ENCODE measurements at regions not wholly inside any gene's neighbourhood (a gene's known extent, or its start where the extent isn't known, plus 50 kb on each side); places are given as distances from the start of the nearest gene placed in this dataset.

GRCh38 chr18:70666936-70667335 lies 378.1 kb downstream of the SOCS6 start:
- DNase-seq (ENCODE audit: low read depth) = no peak

- no peak for DNase-seq (ENCODE audit: low read depth)
Measured at GRCh38 chr18:70663141-70663540, 374.3 kb downstream of the SOCS6 start.

DNA sequence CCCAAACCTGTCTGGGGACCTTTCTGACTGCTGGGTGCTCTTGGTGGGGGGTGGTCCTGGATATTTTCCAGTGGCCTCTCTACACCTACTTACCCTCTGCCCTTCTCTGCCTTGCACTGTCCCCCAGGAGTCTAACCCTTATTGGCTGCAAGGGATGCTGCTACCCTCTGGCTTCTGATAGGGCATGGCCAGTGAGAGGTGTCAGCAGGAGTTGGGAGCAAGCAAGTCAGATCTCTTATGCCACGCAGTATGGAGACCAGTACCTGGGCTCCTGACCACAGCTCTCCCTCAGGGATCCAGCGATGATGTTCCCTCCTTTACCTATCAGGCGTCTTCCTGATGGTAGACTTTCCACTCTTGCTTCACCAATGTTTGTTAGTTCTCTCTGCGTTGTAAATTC lies 373.7 kb downstream of the SOCS6 start:
- DNase-seq (ENCODE audit: low read depth) = no peak

DNA sequence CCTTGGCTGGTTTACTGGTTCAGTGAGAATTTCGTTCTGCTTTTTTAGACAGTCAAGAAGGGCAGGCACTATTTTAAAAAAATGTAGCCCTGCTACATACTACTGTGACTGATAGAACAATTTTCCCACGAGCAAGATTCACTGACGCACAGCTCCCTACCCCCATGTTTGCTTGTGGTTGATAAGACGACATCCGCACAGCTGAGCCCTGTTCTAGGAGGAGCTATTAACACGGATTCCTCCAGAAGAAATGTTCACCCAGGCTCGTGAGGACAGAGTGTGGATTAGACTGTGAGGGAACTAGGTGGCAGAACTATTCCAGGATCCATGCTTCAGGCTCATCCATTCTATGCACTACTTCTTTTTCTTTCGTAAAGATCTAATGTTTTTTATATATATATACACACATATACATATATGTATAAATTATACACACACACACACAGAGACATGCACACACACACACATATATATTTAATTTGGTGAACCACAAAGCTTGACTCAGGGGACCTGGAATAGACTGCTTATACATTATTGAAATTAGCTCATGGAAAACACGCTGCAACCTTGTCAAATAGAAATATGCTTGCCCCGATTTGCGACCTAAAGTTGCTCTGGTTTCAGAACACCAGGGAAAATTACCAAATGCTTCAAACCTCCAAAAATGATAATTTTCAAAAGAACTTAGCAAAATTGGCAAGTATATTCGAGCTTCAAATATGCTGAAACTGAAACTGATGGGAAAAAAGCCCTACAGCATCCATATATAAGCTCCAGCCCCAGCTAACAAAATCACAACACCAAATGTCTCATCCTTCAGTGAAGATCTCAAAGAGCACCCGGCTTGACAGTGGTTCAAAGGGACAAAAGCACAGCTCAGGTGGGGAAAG lies 370.4 kb downstream of the SOCS6 start:
- DNase-seq (ENCODE audit: low read depth) = peak; percentile 27

DNA sequence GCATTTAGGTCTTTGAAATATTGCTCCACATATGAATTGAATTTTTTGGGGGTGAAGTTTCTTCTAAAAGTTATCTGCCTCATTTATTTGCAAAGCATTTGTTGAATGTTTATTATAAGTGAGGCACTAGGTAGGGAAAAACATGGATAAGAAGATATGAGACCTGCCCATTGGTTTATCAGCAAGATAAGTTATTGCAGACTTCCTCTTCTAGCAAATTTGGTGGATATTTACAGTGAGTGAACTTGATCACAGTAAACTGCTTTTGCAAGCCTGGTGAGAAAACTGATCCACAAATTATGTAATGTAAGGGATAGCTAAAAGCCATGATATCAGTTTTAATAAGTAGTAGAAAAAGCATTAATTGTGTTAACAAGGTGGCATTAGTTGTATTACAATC lies 364.8 kb downstream of the SOCS6 start:
- DNase-seq (ENCODE audit: low read depth) = no peak

DNA sequence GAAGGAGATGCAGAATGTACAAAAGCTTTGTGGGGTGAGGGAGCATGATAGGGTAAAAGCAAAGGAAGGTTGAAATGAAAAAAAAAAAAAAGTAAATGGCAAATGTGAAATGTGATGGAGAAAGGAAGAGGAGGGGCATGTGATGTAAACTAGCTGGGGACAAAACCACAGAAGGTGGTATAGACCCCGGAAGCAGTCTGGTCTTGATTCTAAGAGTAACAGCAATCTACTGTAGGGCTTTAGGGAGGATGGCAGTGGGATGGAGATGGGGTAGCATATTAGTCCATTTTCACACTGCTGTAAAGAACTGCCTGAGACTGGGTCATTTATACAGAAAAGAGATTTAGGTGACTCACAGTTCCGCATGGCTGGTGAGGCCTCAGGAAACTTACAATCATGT lies 362.0 kb downstream of the SOCS6 start:
- DNase-seq (ENCODE audit: low read depth) = no peak

DNA sequence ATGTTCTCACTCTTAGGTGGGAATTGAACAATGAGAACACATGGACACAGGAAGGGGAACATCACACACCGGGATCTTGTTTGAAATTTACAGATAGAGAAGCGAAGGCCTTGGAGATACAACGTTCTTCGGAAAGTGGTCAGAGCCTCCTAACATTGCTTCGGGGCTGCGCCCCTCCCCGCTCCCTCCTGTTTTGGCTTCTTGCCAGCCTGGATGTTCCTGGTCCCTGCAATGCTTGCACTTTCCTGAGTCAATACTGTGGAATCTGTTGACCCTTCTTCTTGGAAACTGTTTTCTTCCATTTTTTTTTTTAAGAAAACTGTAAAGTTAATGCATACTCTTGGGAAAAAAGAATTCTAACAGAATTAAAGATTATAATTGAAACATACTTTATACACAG lies 360.8 kb downstream of the SOCS6 start:
- no peak for DNase-seq (ENCODE audit: low read depth)

- no peak for DNase-seq (ENCODE audit: low read depth)
Measured at GRCh38 chr18:70645971-70646370, 357.1 kb downstream of the SOCS6 start.

- DNase-seq (ENCODE audit: low read depth) = no peak
Measured at GRCh38 chr18:70643812-70644211, 355.0 kb downstream of the SOCS6 start.

GRCh38 chr18:70641156-70641775 lies 352.4 kb downstream of the SOCS6 start:
- no peak for DNase-seq (ENCODE audit: low read depth)

DNA sequence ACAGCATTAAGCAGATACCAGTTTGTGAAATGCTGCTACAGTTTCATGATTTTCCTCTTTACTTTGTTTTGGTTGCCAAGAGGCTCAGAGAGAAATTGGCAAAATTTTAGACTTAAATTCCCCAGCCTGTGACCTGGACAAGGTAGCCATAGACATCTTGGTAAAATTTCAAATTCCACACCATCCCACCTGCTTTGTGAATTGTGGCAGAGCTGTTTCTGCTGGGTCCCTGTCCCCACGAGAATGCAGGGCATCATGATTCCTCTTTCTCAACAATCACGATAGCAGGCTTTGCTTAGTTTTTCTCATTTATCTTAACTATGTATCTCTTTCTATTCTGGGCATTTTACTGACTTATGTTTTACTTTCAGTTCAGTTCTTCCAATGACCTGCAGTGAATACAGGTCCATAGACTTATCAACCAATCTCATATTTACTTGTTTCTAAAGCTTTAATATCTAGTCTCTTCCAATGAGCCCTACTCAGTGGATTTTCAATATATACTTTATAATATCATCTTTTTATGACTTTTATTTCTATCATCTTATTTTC lies 351.6 kb downstream of the SOCS6 start:
- no peak for DNase-seq (ENCODE audit: low read depth)

DNA sequence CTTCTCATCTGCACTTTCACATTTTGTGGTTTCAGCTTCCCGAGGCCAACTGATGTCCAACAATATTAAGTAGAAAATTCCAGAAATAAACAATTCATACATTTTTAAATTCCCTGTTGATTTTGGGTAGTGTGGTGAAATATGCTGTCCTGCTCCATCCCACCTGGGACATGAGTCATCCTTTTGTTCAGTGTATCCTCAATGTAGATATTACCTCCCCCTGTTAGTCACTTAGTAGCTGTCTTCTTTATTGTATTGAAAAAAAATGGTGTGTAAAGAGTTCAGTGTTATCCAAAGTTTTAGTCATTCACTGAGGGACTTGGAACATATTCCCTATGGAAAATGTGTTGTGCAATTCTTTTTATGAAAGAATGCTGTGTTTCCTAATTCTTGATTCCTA lies 348.1 kb downstream of the SOCS6 start:
- DNase-seq (ENCODE audit: low read depth) = no peak

DNA sequence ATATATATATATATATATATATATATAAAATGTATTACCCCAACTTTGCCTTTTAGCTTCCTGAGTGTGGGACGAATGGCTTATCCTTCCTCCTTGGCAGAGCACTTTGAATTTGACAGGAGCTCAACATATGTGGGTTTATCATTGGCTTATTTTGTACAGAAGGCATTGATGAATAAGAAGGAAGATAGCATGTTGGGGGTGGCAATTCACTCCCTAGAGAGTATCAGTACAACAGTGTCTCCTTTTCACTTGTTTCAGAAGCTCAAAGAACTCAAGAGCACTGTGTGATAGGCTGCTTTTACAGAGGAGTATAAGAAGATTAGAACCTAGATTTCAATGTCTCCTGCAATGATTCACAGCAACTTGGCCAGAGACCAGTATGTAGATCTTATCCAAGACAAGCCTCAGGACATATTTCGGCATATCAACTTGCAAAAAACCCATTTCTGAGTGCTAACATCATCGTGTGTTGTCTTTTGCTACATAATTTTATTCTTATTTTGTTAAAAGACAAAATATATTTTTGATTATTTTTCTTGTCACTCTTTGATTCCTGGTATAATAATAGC lies 345.8 kb downstream of the SOCS6 start:
- DNase-seq (ENCODE audit: low read depth) = no peak

DNA sequence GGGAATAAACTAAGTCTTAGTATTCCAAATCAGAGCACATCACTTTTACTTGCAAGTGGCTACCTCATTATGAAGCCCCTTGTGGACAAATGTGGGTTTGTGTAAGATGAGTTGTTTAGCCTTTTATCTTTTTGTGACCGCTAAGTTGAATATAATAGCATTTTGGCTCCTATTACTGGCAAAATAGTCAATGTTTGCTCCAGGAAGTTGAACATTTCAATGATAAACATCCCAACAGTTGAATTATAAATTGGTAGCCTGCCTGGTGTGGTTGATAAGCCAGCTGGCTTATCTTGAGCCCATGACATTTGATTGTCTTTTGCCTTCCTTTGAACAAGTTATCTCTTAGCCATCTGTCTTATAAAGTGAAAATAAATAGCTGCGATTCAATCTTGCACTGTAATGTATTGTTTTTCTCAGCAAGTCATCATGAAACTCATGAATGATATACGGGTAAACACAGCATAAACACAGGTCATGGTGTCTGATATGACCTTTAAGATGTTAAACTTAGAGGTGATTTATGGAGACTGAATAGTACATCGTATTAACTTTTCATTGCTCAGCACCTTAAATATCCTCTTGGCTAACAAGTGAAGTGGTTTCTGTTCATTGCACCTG lies 338.4 kb downstream of the SOCS6 start:
- DNase-seq (ENCODE audit: low read depth) = no peak

GRCh38 chr18:70622622-70623419 lies 334.0 kb downstream of the SOCS6 start:
- no peak for DNase-seq (ENCODE audit: low read depth)

DNA sequence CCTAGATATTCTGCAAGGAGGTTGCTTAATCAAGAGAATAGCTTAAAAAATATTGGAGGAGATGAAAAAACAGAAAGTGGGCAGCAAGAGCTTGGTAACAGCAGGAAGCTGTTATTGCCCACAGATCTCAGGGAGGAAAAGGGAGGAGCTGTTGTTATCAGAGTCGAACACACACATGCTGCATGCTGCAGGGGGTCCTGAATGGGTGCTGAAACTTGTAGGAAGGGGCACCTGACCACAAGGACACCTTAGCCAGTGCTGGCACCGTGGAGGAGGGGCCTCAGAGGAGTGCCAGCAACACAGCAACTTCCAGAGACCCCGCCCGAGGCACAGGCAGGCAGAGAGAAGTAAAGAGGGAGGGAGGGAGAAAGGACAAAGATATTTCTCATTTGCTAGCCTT lies 332.9 kb downstream of the SOCS6 start:
- no peak for DNase-seq (ENCODE audit: low read depth)

DNA sequence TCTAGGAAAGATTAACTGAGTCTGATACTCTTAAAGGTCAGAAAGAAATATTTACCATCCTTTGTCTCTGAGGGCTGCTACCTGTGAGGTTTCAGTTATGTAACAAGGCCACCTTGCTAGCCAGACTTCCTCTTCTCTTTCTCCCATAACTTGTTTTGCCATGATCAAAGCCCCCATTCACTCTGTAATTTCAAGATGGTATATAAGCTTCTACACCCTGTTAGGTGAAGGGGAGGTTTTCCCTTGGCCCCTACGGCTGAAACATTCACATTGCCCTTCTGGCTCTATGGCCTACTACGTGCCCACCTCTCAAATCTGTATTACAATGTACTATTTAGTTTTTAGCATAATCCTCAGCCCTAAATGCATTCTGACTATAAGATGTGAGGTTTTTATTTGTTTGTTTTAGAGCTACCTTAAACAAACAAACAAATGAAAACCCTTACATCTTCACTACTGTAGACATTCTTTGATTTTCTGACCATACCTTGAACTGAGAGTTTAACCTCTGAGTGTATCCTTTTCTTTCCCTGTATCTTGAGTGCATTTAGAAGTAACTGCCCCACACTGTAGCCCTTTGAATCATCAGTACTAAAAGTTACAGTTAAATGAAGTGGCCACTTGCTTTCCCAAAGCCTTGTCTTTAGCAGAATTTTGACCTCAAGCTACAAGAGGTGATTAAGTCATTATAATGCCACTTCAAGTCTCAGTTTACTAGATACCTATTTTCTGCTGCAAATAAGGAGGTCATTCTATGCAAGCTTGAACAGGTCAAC lies 332.2 kb downstream of the SOCS6 start:
- DNase-seq (ENCODE audit: low read depth) = no peak

- DNase-seq (ENCODE audit: low read depth) = no peak
Measured at GRCh38 chr18:70617020-70617763, 328.3 kb downstream of the SOCS6 start.

- no peak for DNase-seq (ENCODE audit: low read depth)
Measured at GRCh38 chr18:70600225-70600925, 311.5 kb downstream of the SOCS6 start.
